SK-N-SH (cell line): ENCODE measurements at regions not wholly inside any gene's neighbourhood (a gene's known extent, or its start where the extent isn't known, plus 50 kb on each side); places are given as distances from the start of the nearest gene placed in this dataset.

Experiments used
- CTCF ChIA-PET: fragments of 300-600, 350-600 bp; formaldehyde crosslinking; extraction: SDS; loops from one replicate; lab custom pipeline; 2021; lab: Yijun Ruan, JAX
- POLR2A ChIA-PET: fragments of 350-600 bp; sonication (Branson Sonifier 250); formaldehyde crosslinking; extraction: SDS; loops from one replicate; lab custom pipeline; 2020; ENCODE audit warnings: antibody characterized with exemption, inconsistent platforms; lab: Yijun Ruan, JAX
- DNase-seq: peaks from one replicate; pipeline ENCODE4 v3.0.0; 2012
- H2AFZ ChIP-seq: fragments of 200-600 bp; sonication (generic); 2 replicates; pipeline ENCODE4 v1.8.1; 2016; ENCODE audit warnings: antibody characterized with exemption, mild to moderate bottlenecking, low read depth
- H3F3A ChIP-seq: fragments of 200-600 bp; sonication (generic); replicated peaks from 2 replicates; pipeline ENCODE3; 2016; ENCODE audit warnings: antibody characterized with exemption, mild to moderate bottlenecking; ENCODE audit not compliant: insufficient read depth
- H3K27ac ChIP-seq, 2 experiments: fragments of 200-500 bp in 1 of 2; fragments of 200-600 bp in 1 of 2; sonication (Bioruptor generic) in 1 of 2; sonication (generic), shearing (Covaris generic) in 1 of 2; 2 replicates each; pipeline versions ENCODE4 v1.5.1 to v1.6.1; 2014 to 2016; ENCODE audit warnings: low read depth in 2 of 2, inconsistent platforms in 1 of 2, low read length in 1 of 2, mild to moderate bottlenecking in 1 of 2, mixed read lengths in 1 of 2
- H3K27me3 ChIP-seq: fragments of 200-600 bp; sonication (generic), shearing (Covaris generic); 2 replicates; pipeline ENCODE4 v1.6.1; 2016; ENCODE audit warnings: mixed run types; ENCODE audit not compliant: insufficient read depth
- H3K36me3 ChIP-seq, 2 experiments: fragments of 200-500 bp in 1 of 2; fragments of 200-600 bp in 1 of 2; sonication (Bioruptor generic) in 1 of 2; sonication (generic) in 1 of 2; replicated peaks in 1 of 2; 2 replicates each; pipeline versions ENCODE3 to v1.5.1; 2014 to 2016; ENCODE audit warnings: low read length in 1 of 2, mild to moderate bottlenecking in 1 of 2; ENCODE audit not compliant: insufficient read depth in 2 of 2, control insufficient read depth in 1 of 2
- H3K4me1 ChIP-seq, 2 experiments: fragments of 200-500 bp in 1 of 2; fragments of 200-600 bp in 1 of 2; sonication (Bioruptor generic) in 1 of 2; sonication (generic), shearing (Covaris generic) in 1 of 2; 2 replicates each; pipeline versions ENCODE4 v1.5.1 to v1.6.1; 2014 to 2016; ENCODE audit warnings: low read depth in 1 of 2, low read length in 1 of 2, mixed run types in 1 of 2; ENCODE audit not compliant: insufficient read depth in 2 of 2, control insufficient read depth in 1 of 2
- H3K4me2 ChIP-seq: fragments of 200-600 bp; sonication (generic), shearing (Covaris generic); 2 replicates; pipeline ENCODE4 v1.6.1; 2017; ENCODE audit warnings: mixed run types
- H3K4me3 ChIP-seq, 2 experiments: fragments of 200-500 bp in 1 of 2; fragments of 200-600 bp in 1 of 2; sonication (Bioruptor generic) in 1 of 2; sonication (generic), shearing (Covaris generic) in 1 of 2; 2 replicates each; pipeline versions ENCODE4 v1.5.1 to v1.8.1; 2014 to 2016; ENCODE audit warnings: low read depth in 2 of 2, inconsistent platforms in 1 of 2, low read length in 1 of 2, mild to moderate bottlenecking in 1 of 2, mixed read lengths in 1 of 2, moderate library complexity in 1 of 2
- H3K79me2 ChIP-seq: fragments of 200-600 bp; sonication (generic); 2 replicates; pipeline ENCODE4 v1.8.1; 2017; ENCODE audit warnings: mild to moderate bottlenecking; ENCODE audit not compliant: insufficient read depth
- H3K9ac ChIP-seq: fragments of 200-600 bp; sonication (generic); 2 replicates; pipeline ENCODE4 v1.6.1; 2017; ENCODE audit warnings: mixed run types
- H3K9me2 ChIP-seq: fragments of 200-600 bp; sonication (generic); 2 replicates; pipeline ENCODE4 v1.6.1; 2017; ENCODE audit warnings: mixed run types
- H3K9me3 ChIP-seq: fragments of 200-600 bp; sonication (generic); 2 replicates; pipeline ENCODE4 v1.6.1; 2017; ENCODE audit warnings: mixed run types, mild to moderate bottlenecking, moderate library complexity
- H4K20me1 ChIP-seq: fragments of 200-600 bp; sonication (generic); 2 replicates; pipeline ENCODE4 v1.6.1; 2017; ENCODE audit warnings: mild to moderate bottlenecking, mixed run types; ENCODE audit not compliant: insufficient read depth
- EZH2phosphoT487 ChIP-seq: fragments of 200-600 bp; sonication (generic); IDR thresholded peaks from 2 replicates; pipeline ENCODE4 v1.6.1; 2017; ENCODE audit warnings: low read depth, mixed run types, mild to moderate bottlenecking, antibody characterized with exemption, moderate library complexity, borderline replicate concordance
- FOSL2 ChIP-seq: IDR thresholded peaks from 2 replicates; pipeline ENCODE4 v1.4.0; 2012; ENCODE audit warnings: low read depth, mild to moderate bottlenecking, moderate library complexity, borderline replicate concordance
- FOXJ3 ChIP-seq: sonication (generic); formaldehyde crosslinking; IDR thresholded peaks from 2 replicates; pipeline ENCODE4 v1.5.1; 2020; ENCODE audit warnings: mild to moderate bottlenecking, missing genetic modification reagents
- FOXM1 ChIP-seq: IDR thresholded peaks from 2 replicates; pipeline ENCODE4 v1.4.0; 2012; ENCODE audit warnings: low read depth, mild to moderate bottlenecking
- JUND ChIP-seq: IDR thresholded peaks from 2 replicates; pipeline ENCODE4 v1.4.0; 2012
- MEF2A ChIP-seq: IDR thresholded peaks from 2 replicates; pipeline ENCODE4 v1.4.0; 2012; ENCODE audit warnings: low read depth, borderline replicate concordance
- POLR2AphosphoS5 ChIP-seq: IDR thresholded peaks from 2 replicates; pipeline ENCODE4 v1.6.1; 2012; ENCODE audit warnings: low read depth, low read length
- RCOR1 ChIP-seq: fragments of 150-350 bp; IDR thresholded peaks from 2 replicates; pipeline ENCODE4 v1.6.1; 2017; ENCODE audit warnings: antibody characterized with exemption, low read length
- RXRA ChIP-seq: IDR thresholded peaks from 2 replicates; pipeline ENCODE4 v1.4.0; 2012; ENCODE audit warnings: low read depth, mild to moderate bottlenecking, borderline replicate concordance
- TCF12 ChIP-seq: IDR thresholded peaks from 2 replicates; pipeline ENCODE4 v1.4.0; 2012
- TEAD4 ChIP-seq: IDR thresholded peaks from 2 replicates; pipeline ENCODE4 v1.4.0; 2012; ENCODE audit warnings: mild to moderate bottlenecking, borderline replicate concordance; ENCODE audit not compliant: insufficient read depth
- YY1 ChIP-seq: IDR thresholded peaks from 2 replicates; pipeline ENCODE4 v1.4.0; 2012; ENCODE audit warnings: low read depth, mild to moderate bottlenecking
- WGBS: methylation state at CpG from one replicate; pipeline ENCODE4 v1.1.6; 2017; ENCODE audit warnings: low lambda C conversion rate; 5-methylcytosine and 5-hydroxymethylcytosine counted together
- TF ChIP-seq, protein P1 (sequence below): IDR thresholded peaks from 2 replicates; pipeline ENCODE4 v1.4.0; 2012; ENCODE audit warnings: low read depth
- TF ChIP-seq, protein P2 (sequence below): IDR thresholded peaks from 2 replicates; pipeline ENCODE4 v1.6.1; 2012; ENCODE audit warnings: mild to moderate bottlenecking, low read depth, low read length, moderate library complexity
- TF ChIP-seq, protein P3 (sequence below): fragments of 150-350 bp; IDR thresholded peaks from 2 replicates; pipeline ENCODE4 v1.6.1; 2016; ENCODE audit warnings: mild to moderate bottlenecking, low read depth, low read length
- TF ChIP-seq, protein P4 (sequence below): fragments of 150-350 bp; IDR thresholded peaks from 2 replicates; pipeline ENCODE4 v1.6.1; 2017; ENCODE audit warnings: antibody characterized with exemption, low read length, low read depth, borderline replicate concordance
- TF ChIP-seq, protein P5 (sequence below): IDR thresholded peaks from 2 replicates; pipeline ENCODE4; 2012

DNA sequence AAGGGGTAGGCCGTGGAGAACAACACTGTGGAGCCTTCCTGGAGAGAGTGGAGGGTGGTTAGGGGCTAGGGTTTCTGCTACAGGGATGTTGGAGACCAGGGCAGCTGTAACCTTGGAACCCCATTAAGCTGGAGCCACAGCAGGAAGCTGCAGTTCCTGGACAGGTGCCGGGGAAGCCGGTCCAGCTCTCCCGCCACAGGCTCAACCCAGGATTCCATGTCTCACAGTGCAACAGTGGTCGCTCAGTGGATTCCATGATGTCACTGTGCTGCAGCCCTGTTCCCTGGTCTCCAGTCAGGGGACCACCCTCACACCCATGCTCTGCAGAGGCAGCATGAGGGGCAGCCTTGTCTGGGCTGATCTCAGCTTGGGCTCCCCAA, 264.6 kb upstream of the CDYL start:
- no peak for TF ChIP-seq TCF12
- TF ChIP-seq, protein P1, sequence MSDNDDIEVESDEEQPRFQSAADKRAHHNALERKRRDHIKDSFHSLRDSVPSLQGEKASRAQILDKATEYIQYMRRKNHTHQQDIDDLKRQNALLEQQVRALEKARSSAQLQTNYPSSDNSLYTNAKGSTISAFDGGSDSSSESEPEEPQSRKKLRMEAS: no peak
- TF ChIP-seq FOXJ3 (CRISPR knock-in tag): no peak
- TF ChIP-seq JUND: no peak
- no peak for TF ChIP-seq FOXM1
- no peak for TF ChIP-seq TEAD4
- no peak for TF ChIP-seq RXRA
- TF ChIP-seq, protein P2, sequence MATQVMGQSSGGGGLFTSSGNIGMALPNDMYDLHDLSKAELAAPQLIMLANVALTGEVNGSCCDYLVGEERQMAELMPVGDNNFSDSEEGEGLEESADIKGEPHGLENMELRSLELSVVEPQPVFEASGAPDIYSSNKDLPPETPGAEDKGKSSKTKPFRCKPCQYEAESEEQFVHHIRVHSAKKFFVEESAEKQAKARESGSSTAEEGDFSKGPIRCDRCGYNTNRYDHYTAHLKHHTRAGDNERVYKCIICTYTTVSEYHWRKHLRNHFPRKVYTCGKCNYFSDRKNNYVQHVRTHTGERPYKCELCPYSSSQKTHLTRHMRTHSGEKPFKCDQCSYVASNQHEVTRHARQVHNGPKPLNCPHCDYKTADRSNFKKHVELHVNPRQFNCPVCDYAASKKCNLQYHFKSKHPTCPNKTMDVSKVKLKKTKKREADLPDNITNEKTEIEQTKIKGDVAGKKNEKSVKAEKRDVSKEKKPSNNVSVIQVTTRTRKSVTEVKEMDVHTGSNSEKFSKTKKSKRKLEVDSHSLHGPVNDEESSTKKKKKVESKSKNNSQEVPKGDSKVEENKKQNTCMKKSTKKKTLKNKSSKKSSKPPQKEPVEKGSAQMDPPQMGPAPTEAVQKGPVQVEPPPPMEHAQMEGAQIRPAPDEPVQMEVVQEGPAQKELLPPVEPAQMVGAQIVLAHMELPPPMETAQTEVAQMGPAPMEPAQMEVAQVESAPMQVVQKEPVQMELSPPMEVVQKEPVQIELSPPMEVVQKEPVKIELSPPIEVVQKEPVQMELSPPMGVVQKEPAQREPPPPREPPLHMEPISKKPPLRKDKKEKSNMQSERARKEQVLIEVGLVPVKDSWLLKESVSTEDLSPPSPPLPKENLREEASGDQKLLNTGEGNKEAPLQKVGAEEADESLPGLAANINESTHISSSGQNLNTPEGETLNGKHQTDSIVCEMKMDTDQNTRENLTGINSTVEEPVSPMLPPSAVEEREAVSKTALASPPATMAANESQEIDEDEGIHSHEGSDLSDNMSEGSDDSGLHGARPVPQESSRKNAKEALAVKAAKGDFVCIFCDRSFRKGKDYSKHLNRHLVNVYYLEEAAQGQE: no peak
- no peak overlapping the region for H3K9ac ChIP-seq
- H2AFZ ChIP-seq: no peak overlapping the region
- 14% methylated on average over 1 of the region's 5 CpGs for WGBS
- no peaks in the 10 kb centered on the region for H4K20me1 ChIP-seq
- H3K4me3 ChIP-seq: no peak overlapping the region
- ChIA-PET CTCF (no interaction called here), POLR2A (no interaction called here)
- H3K9me3 ChIP-seq: no peaks in the 10 kb centered on the region
- no peak overlapping the region for H3K4me2 ChIP-seq
- DNase-seq: no peak
- H3K79me2 ChIP-seq: no peaks in the 10 kb centered on the region
- H3K4me1 ChIP-seq: no peaks in the 10 kb centered on the region
- no peaks in the 10 kb centered on the region for H3F3A ChIP-seq
- no peaks in the 10 kb centered on the region for H3K36me3 ChIP-seq
- H3K27me3 ChIP-seq: peaks cover 5% of the 10 kb centered on the region; the same call in 1 of the 2 replicates
- no peaks in the 10 kb centered on the region for H3K9me2 ChIP-seq
- no peak overlapping the region for H3K27ac ChIP-seq

DNA sequence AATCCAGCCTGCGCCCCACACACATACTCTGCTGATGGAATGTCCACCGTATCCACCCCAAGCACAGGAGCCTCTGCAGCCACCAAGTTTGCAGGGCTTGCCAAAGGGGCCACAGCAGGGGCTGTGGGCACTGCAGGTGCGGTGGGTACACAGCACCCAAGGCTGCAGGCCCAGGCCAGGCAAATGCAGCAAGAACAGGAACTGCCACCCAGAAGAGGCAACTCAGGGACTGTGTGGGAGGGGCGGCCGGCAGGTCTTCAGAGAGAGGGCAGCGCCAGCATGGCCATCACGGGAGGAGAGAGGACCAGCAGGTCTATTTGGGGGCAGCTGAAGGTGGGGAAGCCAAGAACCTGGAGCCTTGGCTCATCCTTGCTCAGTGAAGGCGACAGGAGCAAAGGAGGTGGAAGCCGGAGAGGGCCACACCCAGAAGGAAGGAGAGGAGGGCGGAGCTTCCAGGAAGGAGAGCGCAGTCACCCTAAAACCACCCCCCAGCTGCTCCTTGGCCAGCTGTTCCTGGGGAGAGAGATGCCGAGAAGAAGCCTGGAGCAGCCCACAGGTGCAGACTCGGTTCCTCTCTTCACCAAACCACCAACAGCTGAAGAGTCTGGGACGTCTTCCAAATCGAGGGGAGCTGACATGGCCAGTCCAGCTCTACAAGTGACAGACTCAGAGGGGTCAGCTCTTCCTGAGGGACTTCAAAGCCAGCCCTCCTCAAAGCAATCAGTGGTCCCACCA, 265.1 kb upstream of the CDYL start:
- ChIA-PET POLR2A (no interaction called here), CTCF (no interaction called here)
- no peak overlapping the region for H3K4me2 ChIP-seq

More for the DNA sequence above, 265.1 kb upstream of the CDYL start:
- Histone ChIP-seq H3K4me1 (no peaks in the 10 kb centered on the region), H3K9me3 (no peaks in the 10 kb centered on the region), H3F3A (no peaks in the 10 kb centered on the region), H2AFZ (no peak overlapping the region), H3K36me3 (no peaks in the 10 kb centered on the region), H3K79me2 (no peaks in the 10 kb centered on the region), H3K4me3 (no peak overlapping the region), H4K20me1 (no peaks in the 10 kb centered on the region)
- 44% methylated on average over 13 of the region's 15 CpGs for WGBS
- TF ChIP-seq EZH2phosphoT487 (no peak), YY1 (no peak), FOSL2 (no peak), POLR2AphosphoS5 (no peak), MEF2A (no peak), RCOR1 (no peak), RXRA (no peak)
- TF ChIP-seq, protein P3, sequence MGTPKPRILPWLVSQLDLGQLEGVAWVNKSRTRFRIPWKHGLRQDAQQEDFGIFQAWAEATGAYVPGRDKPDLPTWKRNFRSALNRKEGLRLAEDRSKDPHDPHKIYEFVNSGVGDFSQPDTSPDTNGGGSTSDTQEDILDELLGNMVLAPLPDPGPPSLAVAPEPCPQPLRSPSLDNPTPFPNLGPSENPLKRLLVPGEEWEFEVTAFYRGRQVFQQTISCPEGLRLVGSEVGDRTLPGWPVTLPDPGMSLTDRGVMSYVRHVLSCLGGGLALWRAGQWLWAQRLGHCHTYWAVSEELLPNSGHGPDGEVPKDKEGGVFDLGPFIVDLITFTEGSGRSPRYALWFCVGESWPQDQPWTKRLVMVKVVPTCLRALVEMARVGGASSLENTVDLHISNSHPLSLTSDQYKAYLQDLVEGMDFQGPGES: no peak
- TF ChIP-seq, protein P4, sequence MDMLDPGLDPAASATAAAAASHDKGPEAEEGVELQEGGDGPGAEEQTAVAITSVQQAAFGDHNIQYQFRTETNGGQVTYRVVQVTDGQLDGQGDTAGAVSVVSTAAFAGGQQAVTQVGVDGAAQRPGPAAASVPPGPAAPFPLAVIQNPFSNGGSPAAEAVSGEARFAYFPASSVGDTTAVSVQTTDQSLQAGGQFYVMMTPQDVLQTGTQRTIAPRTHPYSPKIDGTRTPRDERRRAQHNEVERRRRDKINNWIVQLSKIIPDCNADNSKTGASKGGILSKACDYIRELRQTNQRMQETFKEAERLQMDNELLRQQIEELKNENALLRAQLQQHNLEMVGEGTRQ: no peak
- TF ChIP-seq, protein P5, sequence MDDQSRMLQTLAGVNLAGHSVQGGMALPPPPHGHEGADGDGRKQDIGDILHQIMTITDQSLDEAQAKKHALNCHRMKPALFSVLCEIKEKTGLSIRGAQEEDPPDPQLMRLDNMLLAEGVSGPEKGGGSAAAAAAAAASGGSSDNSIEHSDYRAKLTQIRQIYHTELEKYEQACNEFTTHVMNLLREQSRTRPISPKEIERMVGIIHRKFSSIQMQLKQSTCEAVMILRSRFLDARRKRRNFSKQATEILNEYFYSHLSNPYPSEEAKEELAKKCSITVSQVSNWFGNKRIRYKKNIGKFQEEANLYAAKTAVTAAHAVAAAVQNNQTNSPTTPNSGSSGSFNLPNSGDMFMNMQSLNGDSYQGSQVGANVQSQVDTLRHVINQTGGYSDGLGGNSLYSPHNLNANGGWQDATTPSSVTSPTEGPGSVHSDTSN: no peak
- TF ChIP-seq, all 33 proteins: peak for 0
- Histone ChIP-seq H3K9ac (no peak overlapping the region), H3K9me2 (no peaks in the 10 kb centered on the region), H3K27ac (no peak overlapping the region), H3K27me3 (peaks cover 5% of the 10 kb centered on the region; the same call in 1 of the 2 replicates)
- no peak for DNase-seq
